HCT116 (cell line): ENCODE measurements at regions not wholly inside any gene's neighbourhood (a gene's known extent, or its start where the extent isn't known, plus 50 kb on each side); places are given as distances from the start of the nearest gene placed in this dataset.

ENCODE experiments used
- ATAC-seq: fragments of 200-7000 bp; cut with Tn5 transposase; 2 replicates; pipeline ENCODE4 v1.9.1; 2020; ENCODE audit warnings: mild to moderate bottlenecking, moderate library complexity
- BruUV-seq: library from RNA; stranded (reverse); fragments of 400-500 nt; replicated peaks from 2 replicates; lab custom pipeline; 2021; lab: Mats Ljungman, UMichigan
- CTCF ChIA-PET: fragments of 300-600 bp; sonication (Branson Sonifier 250); formaldehyde crosslinking; loops from one replicate; lab custom pipeline; 2021; ENCODE audit warnings: antibody characterized with exemption; lab: Charles Lee
- POLR2A ChIA-PET: fragments of 300-600, 350-600 bp; sonication (Branson Sonifier 250); formaldehyde crosslinking; loops from one replicate; lab custom pipeline; 2021; ENCODE audit warnings: antibody characterized with exemption; lab: Charles Lee
- RAD21 ChIA-PET, 2 experiments: fragments of 300-600 bp; sonication (Branson Sonifier 250); formaldehyde crosslinking; loops; one replicate each; lab custom pipeline; 2023; ENCODE audit warnings: low total read pairs in 2 of 2; ENCODE audit not compliant: uncharacterized antibody in 2 of 2, unreplicated experiment in 2 of 2, low non-redundant PET in 1 of 2; lab: Charles Lee
- DNase-seq: peaks from one replicate; pipeline ENCODE4 v3.0.0-alpha.2; 2010; ENCODE audit warnings: low read depth, low spot score
- H2AFZ ChIP-seq: fragments of 200-600 bp; shearing (Covaris generic), sonication (generic); 2 replicates; pipeline ENCODE4 v1.6.1; 2017; ENCODE audit warnings: low read depth, mixed run types, mixed read lengths, antibody characterized with exemption, low read length; ENCODE audit not compliant: poor library complexity, severe bottlenecking
- H3K27ac ChIP-seq: 2 replicates; pipeline ENCODE4 v1.5.1; 2012; ENCODE audit warnings: low read depth, low read length
- H3K27me3 ChIP-seq: fragments of 200-600 bp; sonication (generic); 2 replicates; pipeline ENCODE4 v1.6.1; 2016; ENCODE audit warnings: mixed run types, low read length, mixed read lengths; ENCODE audit not compliant: insufficient read depth
- H3K36me3 ChIP-seq, 2 experiments: fragments of 200-500 bp in 1 of 2; fragments of 200-600 bp in 1 of 2; sonication (Bioruptor generic) in 1 of 2; sonication (generic) in 1 of 2; 2 replicates each; pipeline versions ENCODE4 v1.5.1 to v1.6.1; 2014 to 2016; ENCODE audit warnings: low read length in 2 of 2, inconsistent platforms in 1 of 2, mixed read lengths in 1 of 2, mixed run types in 1 of 2; ENCODE audit not compliant: insufficient read depth in 2 of 2, control insufficient read depth in 1 of 2
- H3K4me1 ChIP-seq, 2 experiments: fragments of 200-600 bp in 1 of 2; sonication (generic) in 1 of 2; 2 replicates each; pipeline versions ENCODE4 v1.5.1 to v1.6.1; 2012 to 2017; ENCODE audit warnings: low read length in 2 of 2, inconsistent platforms in 1 of 2, mild to moderate bottlenecking in 1 of 2, mixed read lengths in 1 of 2, mixed run types in 1 of 2, moderate library complexity in 1 of 2; ENCODE audit not compliant: insufficient read depth in 2 of 2, control insufficient read depth in 1 of 2
- H3K4me2 ChIP-seq: fragments of 200-600 bp; sonication (generic); 2 replicates; pipeline ENCODE4 v1.6.1; 2017; ENCODE audit warnings: mixed run types, low read length, mixed read lengths
- H3K4me3 ChIP-seq, 2 experiments: fragments of 200-600 bp in 1 of 2; sonication (generic) in 1 of 2; replicated peaks in 1 of 2; 2 replicates each; pipeline ENCODE4 v1.5.1; 2011 to 2016; ENCODE audit warnings: low read length in 2 of 2, control low read depth in 1 of 2, low read depth in 1 of 2, mild to moderate bottlenecking in 1 of 2, mixed read lengths in 1 of 2, mixed run types in 1 of 2
- H3K79me2 ChIP-seq: fragments of 200-600 bp; sonication (generic); 2 replicates; pipeline ENCODE4 v1.6.1; 2017; ENCODE audit warnings: mild to moderate bottlenecking, mixed run types, low read length, moderate library complexity, mixed read lengths; ENCODE audit not compliant: insufficient read depth
- H3K9ac ChIP-seq: fragments of 200-600 bp; sonication (generic); 2 replicates; pipeline ENCODE4 v1.6.1; 2016; ENCODE audit warnings: low read length, mixed read lengths
- H3K9me2 ChIP-seq: fragments of 200-600 bp; sonication (generic), shearing (Covaris generic); 2 replicates; pipeline ENCODE4 v1.6.1; 2017; ENCODE audit warnings: mixed run types, mild to moderate bottlenecking, moderate library complexity; ENCODE audit not compliant: insufficient read depth
- H3K9me3 ChIP-seq, 2 experiments: fragments of 200-500 bp in 1 of 2; fragments of 200-600 bp in 1 of 2; sonication (Bioruptor generic) in 1 of 2; sonication (generic) in 1 of 2; 2 replicates each; pipeline ENCODE4 v1.6.1; 2014 to 2017; ENCODE audit warnings: low read length in 2 of 2, mixed read lengths in 2 of 2, inconsistent platforms in 1 of 2, low read depth in 1 of 2, mild to moderate bottlenecking in 1 of 2, mixed run types in 1 of 2, moderate library complexity in 1 of 2; ENCODE audit not compliant: control insufficient read depth in 1 of 2, insufficient read depth in 1 of 2
- H4K20me1 ChIP-seq: fragments of 200-600 bp; sonication (generic), shearing (Covaris generic); 2 replicates; pipeline ENCODE4 v1.6.1; 2017; ENCODE audit warnings: mixed run types, mild to moderate bottlenecking, moderate library complexity; ENCODE audit not compliant: insufficient read depth
- CBX3 ChIP-seq: IDR thresholded peaks from 2 replicates; pipeline ENCODE4 v1.6.1; 2012; ENCODE audit warnings: low read depth
- CEBPB ChIP-seq: IDR thresholded peaks from 2 replicates; pipeline ENCODE4 v1.6.1; 2012; ENCODE audit warnings: low read depth
- EGR1 ChIP-seq: IDR thresholded peaks from 2 replicates; pipeline ENCODE4 v1.6.1; 2012; ENCODE audit warnings: low read depth
- EZH2 ChIP-seq: fragments of 200-600 bp; sonication (generic); IDR thresholded peaks from 2 replicates; pipeline ENCODE4 v1.6.1; 2017; ENCODE audit warnings: antibody characterized with exemption, mixed run types
- EZH2phosphoT487 ChIP-seq: fragments of 200-600 bp; IDR thresholded peaks from 2 replicates; pipeline ENCODE4 v1.6.1; 2018; ENCODE audit warnings: antibody characterized with exemption, borderline replicate concordance
- FOSL1 ChIP-seq: IDR thresholded peaks from 2 replicates; pipeline ENCODE4 v1.6.1; 2012; ENCODE audit warnings: low read depth
- JUND ChIP-seq: IDR thresholded peaks from 2 replicates; pipeline ENCODE4 v1.6.1; 2012
- POLR2A ChIP-seq: IDR thresholded peaks from 2 replicates; pipeline ENCODE4 v1.7.0; 2011; ENCODE audit warnings: borderline replicate concordance; ENCODE audit not compliant: insufficient read depth, insufficient read length; ENCODE audit errors: extremely low read depth
- POLR2AphosphoS5 ChIP-seq: IDR thresholded peaks from 2 replicates; pipeline ENCODE4 v1.6.1; 2011; ENCODE audit warnings: mild to moderate bottlenecking, low read depth, low read length, moderate library complexity
- REST ChIP-seq: IDR thresholded peaks from 2 replicates; pipeline ENCODE4 v1.6.1; 2012; ENCODE audit warnings: low read depth
- SIN3A ChIP-seq: IDR thresholded peaks from 2 replicates; pipeline ENCODE4 v1.6.1; 2012; ENCODE audit warnings: low read depth
- SP1 ChIP-seq: IDR thresholded peaks from 2 replicates; pipeline ENCODE4 v1.6.1; 2012; ENCODE audit warnings: low read depth
- SRF ChIP-seq: IDR thresholded peaks from 2 replicates; pipeline ENCODE4 v1.6.1; 2012; ENCODE audit warnings: low read depth
- TCF7L2 ChIP-seq: IDR thresholded peaks from 2 replicates; pipeline ENCODE4 v1.7.0; 2011; ENCODE audit warnings: borderline replicate concordance, inconsistent platforms; ENCODE audit not compliant: insufficient read depth, insufficient read length; ENCODE audit errors: extremely low read depth
- ZBTB33 ChIP-seq: IDR thresholded peaks from 2 replicates; pipeline ENCODE4 v1.6.1; 2011; ENCODE audit warnings: mild to moderate bottlenecking, low read length, moderate library complexity; ENCODE audit not compliant: insufficient replicate concordance; ENCODE audit errors: extremely low read depth
- ZFX ChIP-seq: fragments of 450-650 bp; IDR thresholded peaks from 2 replicates; pipeline ENCODE4 v1.6.1; 2017
- ZNF274 ChIP-seq: fragments of 200-500 bp; sonication (Bioruptor generic); IDR thresholded peaks from 2 replicates; pipeline ENCODE4 v1.6.1; 2014; ENCODE audit warnings: mild to moderate bottlenecking, low read depth, low read length, inconsistent platforms
- intact Hi-C: fragments of 100-400 bp; cut with micrococcal nuclease; formaldehyde crosslinking; loops from 2 replicates; pipeline ENCODE4 v1.10.0; 2022
- TF ChIP-seq, protein P1 (sequence below): IDR thresholded peaks from 2 replicates; pipeline ENCODE4 v1.6.1; 2012
- TF ChIP-seq, protein P2 (sequence below): IDR thresholded peaks from 2 replicates; pipeline ENCODE4 v1.6.1; 2012
- TF ChIP-seq, protein P3 (sequence below), 3 experiments: fragments of 200-600 bp in 1 of 3; sonication (generic) in 1 of 3; IDR thresholded peaks in 2 of 3; conservative IDR thresholded peaks in 1 of 3; 2 replicates each; pipeline ENCODE4 v1.5.1; 2012 to 2017; ENCODE audit warnings: low read depth in 2 of 3, low read length in 2 of 3, antibody characterized with exemption in 1 of 3, borderline replicate concordance in 1 of 3, control low read depth in 1 of 3, mild to moderate bottlenecking in 1 of 3, mixed read lengths in 1 of 3, mixed run types in 1 of 3, moderate library complexity in 1 of 3; ENCODE audit not compliant: insufficient read depth in 1 of 3

DNA sequence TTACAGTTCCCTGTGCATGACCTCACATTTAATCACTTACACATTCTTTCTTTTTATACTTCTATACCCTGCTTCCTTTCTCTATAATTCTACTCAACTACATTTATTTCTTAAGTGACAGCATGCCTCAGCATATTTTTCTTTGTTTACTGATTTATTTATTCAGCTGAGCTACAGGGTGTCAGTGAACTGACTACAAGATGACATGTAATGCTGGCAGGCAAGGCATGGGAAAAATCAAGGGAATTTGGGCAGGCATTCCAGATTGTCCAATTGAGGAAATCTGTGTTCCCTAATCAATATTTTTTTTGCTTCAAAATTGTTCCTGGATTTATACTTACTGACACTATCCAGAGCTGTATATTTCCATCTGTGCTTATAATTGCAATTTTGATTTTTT is 875.5 kb downstream of the C4orf33 start:
- CTCF ChIA-PET = no interaction called here
- DNase-seq (no peak), ATAC-seq (no peak)
- Histone ChIP-seq H3K79me2 (no peaks in the 10 kb centered on the region), H4K20me1 (no peaks in the 10 kb centered on the region), H3K27ac (no peak overlapping the region), H3K4me2 (no peak overlapping the region), H3K36me3 (no peaks in the 10 kb centered on the region), H3K9me2 (no peaks in the 10 kb centered on the region), H2AFZ (no peak overlapping the region), H3K4me1 (no peaks in the 10 kb centered on the region), H3K27me3 (no peaks in the 10 kb centered on the region), H3K9ac (no peak overlapping the region), H3K9me3 (no peaks in the 10 kb centered on the region), H3K4me3 (no peak overlapping the region)
- RAD21 ChIA-PET = no interaction called here
- intact Hi-C loops = no loop called here
- no TSS peak for BruUV-seq
- POLR2A ChIA-PET = no interaction called here
- TF ChIP-seq EGR1 (no peak), EZH2 (no peak), EZH2phosphoT487 (no peak), SRF (no peak), ZNF274 (no peak), ZBTB33 (no peak), JUND (no peak), SIN3A (no peak), CBX3 (no peak), ZFX (no peak), POLR2AphosphoS5 (no peak), POLR2A (no peak), FOSL1 (no peak), TCF7L2 (no peak), CEBPB (no peak), REST (no peak), SP1 (no peak)
- TF ChIP-seq, protein P1, sequence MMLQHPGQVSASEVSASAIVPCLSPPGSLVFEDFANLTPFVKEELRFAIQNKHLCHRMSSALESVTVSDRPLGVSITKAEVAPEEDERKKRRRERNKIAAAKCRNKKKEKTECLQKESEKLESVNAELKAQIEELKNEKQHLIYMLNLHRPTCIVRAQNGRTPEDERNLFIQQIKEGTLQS = no peak
- TF ChIP-seq, protein P2, sequence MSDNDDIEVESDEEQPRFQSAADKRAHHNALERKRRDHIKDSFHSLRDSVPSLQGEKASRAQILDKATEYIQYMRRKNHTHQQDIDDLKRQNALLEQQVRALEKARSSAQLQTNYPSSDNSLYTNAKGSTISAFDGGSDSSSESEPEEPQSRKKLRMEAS = no peak
- TF ChIP-seq, protein P3, sequence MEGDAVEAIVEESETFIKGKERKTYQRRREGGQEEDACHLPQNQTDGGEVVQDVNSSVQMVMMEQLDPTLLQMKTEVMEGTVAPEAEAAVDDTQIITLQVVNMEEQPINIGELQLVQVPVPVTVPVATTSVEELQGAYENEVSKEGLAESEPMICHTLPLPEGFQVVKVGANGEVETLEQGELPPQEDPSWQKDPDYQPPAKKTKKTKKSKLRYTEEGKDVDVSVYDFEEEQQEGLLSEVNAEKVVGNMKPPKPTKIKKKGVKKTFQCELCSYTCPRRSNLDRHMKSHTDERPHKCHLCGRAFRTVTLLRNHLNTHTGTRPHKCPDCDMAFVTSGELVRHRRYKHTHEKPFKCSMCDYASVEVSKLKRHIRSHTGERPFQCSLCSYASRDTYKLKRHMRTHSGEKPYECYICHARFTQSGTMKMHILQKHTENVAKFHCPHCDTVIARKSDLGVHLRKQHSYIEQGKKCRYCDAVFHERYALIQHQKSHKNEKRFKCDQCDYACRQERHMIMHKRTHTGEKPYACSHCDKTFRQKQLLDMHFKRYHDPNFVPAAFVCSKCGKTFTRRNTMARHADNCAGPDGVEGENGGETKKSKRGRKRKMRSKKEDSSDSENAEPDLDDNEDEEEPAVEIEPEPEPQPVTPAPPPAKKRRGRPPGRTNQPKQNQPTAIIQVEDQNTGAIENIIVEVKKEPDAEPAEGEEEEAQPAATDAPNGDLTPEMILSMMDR (IDR thresholded peaks at IDR 0.05 in 2 of 3, conservative IDR thresholded peaks at IDR 0.05 in 1 of 3; ENCODE audit: borderline replicate concordance in 1 of 3, insufficient read depth in 1 of 3, low read depth in 2 of 3, low read length in 2 of 3) = no peak
